K562 (cell line): ENCODE measurements at regions not wholly inside any gene's neighbourhood (a gene's known extent, or its start where the extent isn't known, plus 50 kb on each side); places are given as distances from the start of the nearest gene placed in this dataset.

Experiments
- ATAC-seq: fragments of 200-7000 bp; cut with Tn5 transposase; 3 replicates; pipeline ENCODE4 v1.9.1; 2020; ENCODE audit warnings: moderate library complexity
- BruUV-seq: library from RNA; stranded (reverse); fragments of 400-500 nt; replicated peaks from 2 replicates; lab custom pipeline; 2021; lab: Mats Ljungman, UMichigan
- CTCF ChIA-PET: fragments of 300-600 bp; formaldehyde crosslinking; extraction: SDS; loops from one replicate; lab custom pipeline; 2021; ENCODE audit warnings: low intra/inter-chr PET ratio; lab: Yijun Ruan, JAX
- POLR2A ChIA-PET: fragments of 300-600, 350-650 bp; sonication (Branson Sonifier 250); formaldehyde crosslinking; extraction: SDS; loops from one replicate; lab custom pipeline; 2021; ENCODE audit warnings: antibody characterized with exemption, inconsistent platforms; lab: Yijun Ruan, JAX
- DNase-seq, 4 experiments: peaks; one replicate each; pipeline versions ENCODE4 v3.0.0 to v3.0.0-alpha.2; 2011 to 2018; ENCODE audit warnings: low spot score in 3 of 4, mixed read lengths in 3 of 4; ENCODE audit errors: extremely low read depth in 1 of 4
- FAIRE-seq: peaks from 2 replicates; lab custom pipeline; 2011; peaks lifted over from hg19 to GRCh38; lab: Jason Lieb, UNC
- H2AFZ ChIP-seq: 2 replicates; pipeline ENCODE4 v1.6.0; 2011; ENCODE audit warnings: low read depth, low read length, control low read depth, inconsistent platforms
- H3K27ac ChIP-seq: fragments of 200-600 bp; 3 replicates; pipeline ENCODE4 v1.8.0; 2011; ENCODE audit warnings: low read depth, mild to moderate bottlenecking, control low read depth, inconsistent platforms, low read length, moderate library complexity, mixed read lengths; ENCODE audit errors: extremely low read depth
- H3K27me3 ChIP-seq, 2 experiments: fragments of 300-600 bp in 1 of 2; 2 replicates in 1 of 2; 3 replicates in 1 of 2; pipeline versions ENCODE4 v1.6.0 to v1.8.0; 2011; ENCODE audit warnings: inconsistent platforms in 2 of 2, low read length in 2 of 2, mild to moderate bottlenecking in 1 of 2, mixed read lengths in 1 of 2, moderate library complexity in 1 of 2; ENCODE audit not compliant: control insufficient read depth in 2 of 2, insufficient read depth in 2 of 2
- H3K36me3 ChIP-seq: fragments of 300-600 bp; 3 replicates; pipeline ENCODE4 v1.8.0; 2011; ENCODE audit warnings: mild to moderate bottlenecking, low read length, inconsistent platforms; ENCODE audit not compliant: control insufficient read depth, insufficient read depth
- H3K4me1 ChIP-seq, 2 experiments: fragments of 200-600 bp in 1 of 2; replicated peaks in 1 of 2; 2 replicates in 1 of 2; 3 replicates in 1 of 2; pipeline versions ENCODE4 v1.5.1 to v1.8.0; 2011; ENCODE audit warnings: inconsistent platforms in 2 of 2, low read length in 2 of 2, mild to moderate bottlenecking in 1 of 2, mixed read lengths in 1 of 2, moderate library complexity in 1 of 2; ENCODE audit not compliant: control insufficient read depth in 2 of 2, insufficient read depth in 2 of 2
- H3K4me2 ChIP-seq: 2 replicates; pipeline ENCODE4 v1.6.1; 2011; ENCODE audit warnings: low read length, control low read depth, inconsistent platforms, mixed read lengths; ENCODE audit not compliant: insufficient read depth
- H3K4me3 ChIP-seq: fragments of 200-600 bp; sonication (generic), shearing (Covaris generic); 2 replicates; pipeline ENCODE4 v1.5.1; 2016; ENCODE audit warnings: control low read depth, inconsistent platforms
- H3K79me2 ChIP-seq: fragments of 200-600 bp; 3 replicates; pipeline ENCODE4 v1.8.0; 2011; ENCODE audit warnings: low read length, inconsistent platforms; ENCODE audit not compliant: control insufficient read depth, insufficient read depth
- H3K9ac ChIP-seq, 2 experiments: 2 replicates each; pipeline versions ENCODE4 v1.6.0 to v1.6.1; 2011; ENCODE audit warnings: low read depth in 2 of 2, low read length in 2 of 2, control low read depth in 1 of 2, inconsistent platforms in 1 of 2, mild to moderate bottlenecking in 1 of 2, mixed read lengths in 1 of 2; ENCODE audit not compliant: insufficient read depth in 1 of 2
- H3K9me1 ChIP-seq: one replicate; pipeline ENCODE4 v1.6.0; 2011; ENCODE audit warnings: inconsistent platforms, mild to moderate bottlenecking, low read length, moderate library complexity; ENCODE audit not compliant: control insufficient read depth, insufficient read depth
- H3K9me3 ChIP-seq: replicated peaks from 2 replicates; pipeline ENCODE4 v1.5.1; 2011; ENCODE audit warnings: low read depth, low read length, inconsistent platforms; ENCODE audit not compliant: control insufficient read depth, insufficient read depth
- H4K20me1 ChIP-seq: replicated peaks from 2 replicates; pipeline ENCODE4 v1.6.1; 2011; ENCODE audit warnings: low read length, inconsistent platforms, mixed read lengths; ENCODE audit not compliant: control insufficient read depth, insufficient read depth
- ETV1 ChIP-seq: fragments of 450-650 bp; conservative IDR thresholded peaks from 2 replicates; pipeline ENCODE4 v1.6.1; 2016; ENCODE audit warnings: missing genetic modification characterization, control low read depth, low read depth, missing compliant biosample characterization
- HMG20B ChIP-seq: fragments of 250-450 bp; sonication (Bioruptor Pico); IDR thresholded peaks from 2 replicates; pipeline ENCODE4 v1.5.0; 2021; ENCODE audit warnings: mild to moderate bottlenecking
- JUNB ChIP-seq: fragments of 450-650 bp; formaldehyde crosslinking; conservative IDR thresholded peaks from 2 replicates; pipeline ENCODE4 v1.4.0; 2020; ENCODE audit warnings: mild to moderate bottlenecking
- LCOR ChIP-seq: sonication (generic); formaldehyde crosslinking; IDR thresholded peaks from 2 replicates; pipeline ENCODE4 v1.8.0; 2022; ENCODE audit warnings: mild to moderate bottlenecking, missing genetic modification reagents
- MED1 ChIP-seq: sonication (generic); formaldehyde crosslinking; IDR thresholded peaks from 2 replicates; pipeline ENCODE4 v1.8.1; 2023; ENCODE audit warnings: missing genetic modification reagents, borderline replicate concordance
- MXI1 ChIP-seq: IDR thresholded peaks from 2 replicates; pipeline ENCODE4 v1.6.1; 2011; ENCODE audit warnings: low read depth, mild to moderate bottlenecking, improper control_type of control experiment, low read length
- NFXL1 ChIP-seq: fragments of 450-650 bp; formaldehyde crosslinking; IDR thresholded peaks from 2 replicates; pipeline ENCODE4 v1.4.0; 2021; ENCODE audit warnings: mild to moderate bottlenecking
- NONO ChIP-seq, 2 experiments: fragments of 200-400 bp in 1 of 2; fragments of 450-650 bp in 1 of 2; formaldehyde crosslinking in 1 of 2; IDR thresholded peaks; 2 replicates each; pipeline ENCODE4 v1.6.1; 2017; ENCODE audit warnings: low read depth in 2 of 2, mild to moderate bottlenecking in 2 of 2, moderate library complexity in 2 of 2, low read length in 1 of 2
- PHB ChIP-seq: fragments of 250-450 bp; sonication (Bioruptor Pico); IDR thresholded peaks from 2 replicates; pipeline ENCODE4 v1.5.0; 2021
- POLR2AphosphoS5 ChIP-seq: IDR thresholded peaks from 2 replicates; pipeline ENCODE4 v1.6.1; 2011; ENCODE audit warnings: mild to moderate bottlenecking, low read depth, low read length, moderate library complexity; ENCODE audit not compliant: control insufficient read depth, insufficient read depth
- RBM22 ChIP-seq: fragments of 200-400 bp; formaldehyde crosslinking; IDR thresholded peaks from 2 replicates; pipeline ENCODE4 v1.6.1; 2018; ENCODE audit warnings: low read length, low read depth; ENCODE audit not compliant: poor library complexity, severe bottlenecking
- SMAD2 ChIP-seq: fragments of 150-350 bp; IDR thresholded peaks from 2 replicates; pipeline ENCODE4 v1.6.1; 2014; ENCODE audit warnings: low read depth, mild to moderate bottlenecking, low read length
- SRSF3 ChIP-seq: fragments of 200-400 bp; formaldehyde crosslinking; IDR thresholded peaks from 2 replicates; pipeline ENCODE4 v1.6.1; 2016; ENCODE audit warnings: mild to moderate bottlenecking, low read length, moderate library complexity; ENCODE audit not compliant: insufficient read depth
- TBL1XR1 ChIP-seq, 2 experiments: IDR thresholded peaks; 2 replicates each; pipeline ENCODE4 v1.6.1; 2012; ENCODE audit warnings: improper control_type of control experiment in 2 of 2, low read length in 2 of 2, mild to moderate bottlenecking in 1 of 2
- TEAD4 ChIP-seq, 2 experiments: sonication (generic) in 1 of 2; formaldehyde crosslinking in 1 of 2; IDR thresholded peaks; 2 replicates each; pipeline versions ENCODE4 v1.6.1 to v1.8.0; 2012 to 2022; ENCODE audit warnings: borderline replicate concordance in 1 of 2, inconsistent platforms in 1 of 2, low read length in 1 of 2, mild to moderate bottlenecking in 1 of 2, missing genetic modification reagents in 1 of 2
- ZBTB8A ChIP-seq: fragments of 450-650 bp; IDR thresholded peaks from 2 replicates; pipeline ENCODE4 v1.6.1; 2018; ENCODE audit warnings: mild to moderate bottlenecking, moderate library complexity; ENCODE audit not compliant: partially characterized antibody
- ZNF12 ChIP-seq: sonication (generic); formaldehyde crosslinking; IDR thresholded peaks from 2 replicates; pipeline ENCODE4 v1.4.0; 2020; ENCODE audit warnings: mild to moderate bottlenecking, missing genetic modification reagents
- ZNF232 ChIP-seq: sonication (generic); formaldehyde crosslinking; IDR thresholded peaks from 2 replicates; pipeline ENCODE4 v1.8.0; 2022; ENCODE audit warnings: mild to moderate bottlenecking, missing genetic modification reagents
- ZNF3 ChIP-seq: fragments of 250-450 bp; sonication (Bioruptor Pico); IDR thresholded peaks from 2 replicates; pipeline ENCODE4 v1.5.0; 2021; ENCODE audit warnings: mild to moderate bottlenecking, moderate library complexity
- WGBS: fragments of 100-300 bp; shearing (Covaris generic); methylation state at CpG from one replicate; pipeline ENCODE4 v1.1.6; 2016; ENCODE audit warnings: low coverage, mixed read lengths; ENCODE audit not compliant: insufficient coverage; ENCODE audit errors: missing lambda C conversion rate; 5-methylcytosine and 5-hydroxymethylcytosine counted together
- in situ Hi-C: fragments of 300-500 bp; cut with MboI; formaldehyde crosslinking; loops from 4 replicates; pipeline ENCODE4 v1.15.0; 2018; ENCODE audit warnings: inconsistent platforms, mixed read lengths
- intact Hi-C: fragments of 100-400 bp; cut with micrococcal nuclease; formaldehyde crosslinking; loops from 2 replicates; pipeline ENCODE4 v1.14.2; 2022
- TF ChIP-seq, protein P1 (sequence below): sonication (generic); formaldehyde crosslinking; IDR thresholded peaks from 2 replicates; pipeline ENCODE4 v1.8.0; 2022; ENCODE audit warnings: missing genetic modification reagents, mild to moderate bottlenecking, borderline replicate concordance

GRCh38 chr14:88935083-88935482, 110.6 kb downstream of the TTC8 start:
- CTCF ChIA-PET = no interaction called here
- no peak overlapping the region for H3K9ac ChIP-seq
- H3K4me3 ChIP-seq = no peak overlapping the region
- no peaks in the 10 kb centered on the region for H4K20me1 ChIP-seq
- no peak overlapping the region for H2AFZ ChIP-seq
- WGBS = 2% methylated on average over 5 of the region's 5 CpGs
- in situ Hi-C loops (no loop called here), intact Hi-C loops (no loop called here)
- ATAC-seq (no peak), DNase-seq (no peak), FAIRE-seq (no peak)
- H3K4me2 ChIP-seq = no peak overlapping the region
- no peaks in the 10 kb centered on the region for H3K36me3 ChIP-seq
- no peaks in the 10 kb centered on the region for H3K9me1 ChIP-seq
- H3K79me2 ChIP-seq = no peaks in the 10 kb centered on the region
- POLR2A ChIA-PET = no interaction called here
- H3K9me3 ChIP-seq = no peaks in the 10 kb centered on the region
- H3K27ac ChIP-seq = no peak overlapping the region
- BruUV-seq = no TSS peak
- H3K4me1 ChIP-seq = no peaks in the 10 kb centered on the region
- no peaks in the 10 kb centered on the region for H3K27me3 ChIP-seq
- TF ChIP-seq, protein P1, sequence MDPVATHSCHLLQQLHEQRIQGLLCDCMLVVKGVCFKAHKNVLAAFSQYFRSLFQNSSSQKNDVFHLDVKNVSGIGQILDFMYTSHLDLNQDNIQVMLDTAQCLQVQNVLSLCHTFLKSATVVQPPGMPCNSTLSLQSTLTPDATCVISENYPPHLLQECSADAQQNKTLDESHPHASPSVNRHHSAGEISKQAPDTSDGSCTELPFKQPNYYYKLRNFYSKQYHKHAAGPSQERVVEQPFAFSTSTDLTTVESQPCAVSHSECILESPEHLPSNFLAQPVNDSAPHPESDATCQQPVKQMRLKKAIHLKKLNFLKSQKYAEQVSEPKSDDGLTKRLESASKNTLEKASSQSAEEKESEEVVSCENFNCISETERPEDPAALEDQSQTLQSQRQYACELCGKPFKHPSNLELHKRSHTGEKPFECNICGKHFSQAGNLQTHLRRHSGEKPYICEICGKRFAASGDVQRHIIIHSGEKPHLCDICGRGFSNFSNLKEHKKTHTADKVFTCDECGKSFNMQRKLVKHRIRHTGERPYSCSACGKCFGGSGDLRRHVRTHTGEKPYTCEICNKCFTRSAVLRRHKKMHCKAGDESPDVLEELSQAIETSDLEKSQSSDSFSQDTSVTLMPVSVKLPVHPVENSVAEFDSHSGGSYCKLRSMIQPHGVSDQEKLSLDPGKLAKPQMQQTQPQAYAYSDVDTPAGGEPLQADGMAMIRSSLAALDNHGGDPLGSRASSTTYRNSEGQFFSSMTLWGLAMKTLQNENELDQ (CRISPR knock-in tag) = no peak
- no peak for TF ChIP-seq LCOR (CRISPR knock-in tag)
- TF ChIP-seq ZNF12 (CRISPR knock-in tag) = no peak
- no peak for TF ChIP-seq TEAD4 (IDR thresholded peaks at IDR 0.05; ENCODE audit: low read length)
- TF ChIP-seq TEAD4 (CRISPR knock-in tag; IDR thresholded peaks at IDR 0.05; ENCODE audit: borderline replicate concordance) = no peak
- no peak for TF ChIP-seq PHB (CRISPR knock-in tag)
- TF ChIP-seq MXI1 = no peak
- no peak for TF ChIP-seq TBL1XR1 (IDR thresholded peaks at IDR 0.05; ENCODE audit: low read length in 2 of 2)
- no peak for TF ChIP-seq JUNB (CRISPR knock-in tag)
- TF ChIP-seq ZBTB8A = no peak
- TF ChIP-seq NONO (IDR thresholded peaks at IDR 0.05; ENCODE audit: low read depth in 2 of 2, low read length in 1 of 2) = no peak
- TF ChIP-seq MED1 (CRISPR knock-in tag) = no peak
- no peak for TF ChIP-seq SRSF3
- no peak for TF ChIP-seq POLR2AphosphoS5
- no peak for TF ChIP-seq NFXL1 (CRISPR knock-in tag)
- no peak for TF ChIP-seq ZNF232 (CRISPR knock-in tag)
- no peak for TF ChIP-seq ZNF3 (CRISPR knock-in tag)
- no peak for TF ChIP-seq RBM22
- no peak for TF ChIP-seq HMG20B (CRISPR knock-in tag)
- no peak for TF ChIP-seq ETV1 (tag)
- no peak for TF ChIP-seq SMAD2
